ENCODE measurements at regions not wholly inside any gene's neighbourhood (a gene's known extent, or its start where the extent isn't known, plus 50 kb on each side); places are given as distances from the start of the nearest gene placed in this dataset.

GRCh38 chr17:64729201-64729600, 67.1 kb upstream of the SMURF2 start:
- DNase-seq (ENCODE audit: low spot score), result no peak
- 84% methylated on average over 6 of the region's 7 CpGs for WGBS (ENCODE audit: low lambda C conversion rate)
- in situ Hi-C loops (cut with HindIII; ENCODE audit: extremely low pct_ligation_motif_present, low pct_unique_long_range_greater_than_20kb) (no loop called here), intact Hi-C loops (cut with micrococcal nuclease; ENCODE audit: unreplicated experiment) (no loop called here)
- Histone ChIP-seq H3K4me3 (replicated peaks in 1 of 3; ENCODE audit: insufficient read depth in 1 of 3, low read depth in 2 of 3, low read length in 3 of 3) (no peak overlapping the region), H4K20me1 (ENCODE audit: insufficient read depth, low read length) (no peaks in the 10 kb centered on the region), H3K4me1 (ENCODE audit: insufficient read depth, low read length) (peaks cover 49% of the 10 kb centered on the region), H3K9me3 (ENCODE audit: low read length) (no peaks in the 10 kb centered on the region), H3K36me3 (replicated peaks in 1 of 2; ENCODE audit: control insufficient read depth in 1 of 2, insufficient read depth in 2 of 2, low read length in 2 of 2) (no peaks in the 10 kb centered on the region), H3K4me2 (ENCODE audit: low read depth, low read length) (no peak overlapping the region), H2AFZ (ENCODE audit: low read length) (no peak overlapping the region), H3K27ac (ENCODE audit: extremely low read length, insufficient read depth, low read length) (no peak overlapping the region), H3K9ac (ENCODE audit: insufficient read depth, low read depth, low read length) (no peak overlapping the region), H3K79me2 (ENCODE audit: insufficient read depth, low read length) (no peaks in the 10 kb centered on the region), H3K27me3 (ENCODE audit: control insufficient read depth in 1 of 2, insufficient read depth in 2 of 2, low read length in 2 of 2) (no peaks in the 10 kb centered on the region)
- FAIRE-seq, result no peak
- CTCF ChIA-PET (ENCODE audit: low intra/inter-chr PET ratio, low total read pairs), result no interaction called here
- POLR2A ChIA-PET, result no interaction called here
- no peak for ATAC-seq
- no TSS peak for BruUV-seq (replicated peaks)
- TF ChIP-seq ZBTB39 (CRISPR knock-in tag; IDR thresholded peaks at IDR 0.05), result no peak
- TF ChIP-seq SP1 (IDR thresholded peaks at IDR 0.05), result no peak
- no peak for TF ChIP-seq SP1 (CRISPR knock-in tag; IDR thresholded peaks at IDR 0.05)
- TF ChIP-seq DPF2 (CRISPR knock-in tag; IDR thresholded peaks at IDR 0.05; ENCODE audit: borderline replicate concordance, low read depth), result no peak
- TF ChIP-seq ZNF589 (CRISPR knock-in tag; conservative IDR thresholded peaks at IDR 0.05), result no peak
- no peak for TF ChIP-seq ZSCAN29 (CRISPR knock-in tag; conservative IDR thresholded peaks at IDR 0.05)
- no peak for TF ChIP-seq MLXIP (CRISPR knock-in tag; IDR thresholded peaks at IDR 0.05; ENCODE audit: borderline replicate concordance)
- TF ChIP-seq XRCC5 (optimal IDR thresholded peaks at IDR 0.05; ENCODE audit: low read length), result no peak
- TF ChIP-seq EHMT2 (IDR thresholded peaks at IDR 0.05; ENCODE audit: borderline replicate concordance, low read depth, low read length), result no peak
- TF ChIP-seq RBAK (CRISPR knock-in tag; IDR thresholded peaks at IDR 0.05), result no peak
- TF ChIP-seq NFYC (CRISPR knock-in tag; IDR thresholded peaks at IDR 0.05), result no peak
- TF ChIP-seq ARNTL (CRISPR knock-in tag; IDR thresholded peaks at IDR 0.05), result no peak
- no peak for TF ChIP-seq ZSCAN31 (CRISPR knock-in tag; IDR thresholded peaks at IDR 0.05; ENCODE audit: low read depth)
- no peak for TF ChIP-seq MYNN (CRISPR knock-in tag; IDR thresholded peaks at IDR 0.05; ENCODE audit: low read depth)
- no peak for TF ChIP-seq MNT (IDR thresholded peaks at IDR 0.05)
- TF ChIP-seq NFKB2 (CRISPR knock-in tag; IDR thresholded peaks at IDR 0.05; ENCODE audit: borderline replicate concordance), result no peak
- no peak for TF ChIP-seq SPEN (CRISPR knock-in tag; IDR thresholded peaks at IDR 0.05; ENCODE audit: low read depth)
- no peak for TF ChIP-seq ATF5 (CRISPR knock-in tag; IDR thresholded peaks at IDR 0.05; ENCODE audit: low read depth)
- no peak for TF ChIP-seq ZNF891 (CRISPR knock-in tag; IDR thresholded peaks at IDR 0.05)

All from HepG2 (cell line).